Hepatocyte (in vitro differentiated cells): ENCODE measurements at regions not wholly inside any gene's neighbourhood (a gene's known extent, or its start where the extent isn't known, plus 50 kb on each side); places are given as distances from the start of the nearest gene placed in this dataset.

Source experiments
- DNase-seq: peaks from one replicate; pipeline ENCODE4 v3.0.0-alpha.2; 2016; ENCODE audit warnings: low spot score
- H2AFZ ChIP-seq: fragments of 200-600 bp; sonication (generic); 2 replicates; pipeline ENCODE4 v1.6.0; 2016; ENCODE audit warnings: antibody characterized with exemption, mild to moderate bottlenecking
- H3K27ac ChIP-seq: fragments of 200-600 bp; sonication (generic); 2 replicates; pipeline ENCODE4 v1.5.1; 2016; ENCODE audit warnings: mild to moderate bottlenecking
- H3K27me3 ChIP-seq: fragments of 200-600 bp; sonication (generic); 2 replicates; pipeline ENCODE4 v1.6.1; 2016
- H3K36me3 ChIP-seq: fragments of 200-600 bp; sonication (generic); replicated peaks from 2 replicates; pipeline ENCODE4 v1.5.1; 2016; ENCODE audit warnings: low read depth; ENCODE audit not compliant: insufficient read depth
- H3K4me1 ChIP-seq: fragments of 200-600 bp; sonication (generic); 2 replicates; pipeline ENCODE4 v1.5.1; 2016; ENCODE audit warnings: mild to moderate bottlenecking, moderate library complexity; ENCODE audit not compliant: insufficient read depth
- H3K4me2 ChIP-seq: fragments of 200-600 bp; sonication (generic); 2 replicates; pipeline ENCODE4 v1.6.0; 2016
- H3K4me3 ChIP-seq: fragments of 200-600 bp; sonication (generic); 2 replicates; pipeline ENCODE4 v1.5.1; 2016; ENCODE audit warnings: mild to moderate bottlenecking
- H3K79me2 ChIP-seq: fragments of 200-600 bp; sonication (generic); 2 replicates; pipeline ENCODE4 v1.6.0; 2017; ENCODE audit warnings: mild to moderate bottlenecking
- H3K9me2 ChIP-seq: fragments of 200-600 bp; sonication (generic); replicated peaks from 2 replicates; pipeline ENCODE4 v1.6.0; 2017; ENCODE audit warnings: mild to moderate bottlenecking; ENCODE audit not compliant: insufficient read depth
- H3K9me3 ChIP-seq: fragments of 200-600 bp; sonication (generic); 2 replicates; pipeline ENCODE4 v1.5.1; 2016; ENCODE audit warnings: low read depth, mild to moderate bottlenecking
- H4K20me1 ChIP-seq: fragments of 200-600 bp; sonication (generic); 2 replicates; pipeline ENCODE4 v1.6.0; 2016; ENCODE audit warnings: mild to moderate bottlenecking; ENCODE audit not compliant: insufficient read depth, poor library complexity, severe bottlenecking
- CTCF ChIP-seq: fragments of 200-600 bp; sonication (generic); IDR thresholded peaks from 2 replicates; pipeline ENCODE4 v1.5.1; 2016; ENCODE audit warnings: antibody characterized with exemption, mild to moderate bottlenecking; ENCODE audit not compliant: poor library complexity
- EZH2 ChIP-seq: fragments of 200-600 bp; sonication (generic); IDR thresholded peaks from 2 replicates; pipeline ENCODE4 v1.6.1; 2016; ENCODE audit warnings: antibody characterized with exemption, mild to moderate bottlenecking, borderline replicate concordance
- EZH2phosphoT487 ChIP-seq: fragments of 200-600 bp; sonication (generic); IDR thresholded peaks from one replicate; pipeline ENCODE4 v1.6.1; 2018; ENCODE audit warnings: antibody characterized with exemption, mild to moderate bottlenecking, low read depth, moderate library complexity; ENCODE audit not compliant: unreplicated experiment, severe bottlenecking
- WGBS: methylation state at CpG from one replicate; pipeline ENCODE4 v1.1.6; 2016; ENCODE audit warnings: low lambda C conversion rate; ENCODE audit errors: missing lambda C conversion rate; 5-methylcytosine and 5-hydroxymethylcytosine counted together

DNA sequence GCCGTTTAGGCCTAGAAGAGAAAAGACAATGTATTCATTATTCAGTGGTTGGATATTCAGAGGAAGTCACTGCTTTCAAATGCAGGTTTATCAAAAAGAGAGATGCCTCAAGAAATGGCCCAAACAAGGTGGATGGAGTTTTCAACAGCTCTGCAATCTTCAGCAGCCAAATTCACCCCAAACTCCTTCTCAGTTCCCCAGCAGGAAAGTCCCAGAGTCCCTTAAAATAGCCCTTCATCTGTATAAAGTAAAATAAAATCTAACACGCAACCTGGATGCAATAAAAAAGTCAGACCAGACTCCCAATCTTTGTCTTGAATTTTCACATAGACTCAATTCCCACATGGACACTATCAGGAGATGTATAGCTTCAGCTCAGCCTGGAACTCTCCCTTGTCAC lies 101.6 kb upstream of the SPATA12 start:
- WGBS = 82% methylated on average over 2 of the region's 2 CpGs
- H3K9me3 ChIP-seq = no peaks in the 10 kb centered on the region
- no peak for TF ChIP-seq EZH2
- TF ChIP-seq CTCF = no peak
- no peak for TF ChIP-seq EZH2phosphoT487
- DNase-seq = no peak
- H3K27ac ChIP-seq = no peak overlapping the region
- H4K20me1 ChIP-seq = no peaks in the 10 kb centered on the region
- no peaks in the 10 kb centered on the region for H3K9me2 ChIP-seq
- no peaks in the 10 kb centered on the region for H3K36me3 ChIP-seq
- H3K79me2 ChIP-seq = no peaks in the 10 kb centered on the region
- no peak overlapping the region for H3K4me3 ChIP-seq
- no peak overlapping the region for H3K4me2 ChIP-seq
- H2AFZ ChIP-seq = no peak overlapping the region
- no peaks in the 10 kb centered on the region for H3K27me3 ChIP-seq
- no peaks in the 10 kb centered on the region for H3K4me1 ChIP-seq

GRCh38 chr3:56957522-56957921 lies 102.9 kb upstream of the SPATA12 start:
- no peaks in the 10 kb centered on the region for H3K4me1 ChIP-seq
- H3K9me2 ChIP-seq = no peaks in the 10 kb centered on the region
- DNase-seq = no peak
- no peaks in the 10 kb centered on the region for H3K36me3 ChIP-seq
- 90% methylated on average over 2 of the region's 2 CpGs for WGBS
- H3K9me3 ChIP-seq = no peaks in the 10 kb centered on the region
- TF ChIP-seq EZH2phosphoT487 (no peak), CTCF (no peak), EZH2 (no peak)
- H3K27me3 ChIP-seq = no peaks in the 10 kb centered on the region
- H3K4me2 ChIP-seq = no peak overlapping the region
- no peak overlapping the region for H2AFZ ChIP-seq
- H3K79me2 ChIP-seq = no peaks in the 10 kb centered on the region
- H3K4me3 ChIP-seq = no peak overlapping the region
- H3K27ac ChIP-seq = no peak overlapping the region
- no peaks in the 10 kb centered on the region for H4K20me1 ChIP-seq

DNA sequence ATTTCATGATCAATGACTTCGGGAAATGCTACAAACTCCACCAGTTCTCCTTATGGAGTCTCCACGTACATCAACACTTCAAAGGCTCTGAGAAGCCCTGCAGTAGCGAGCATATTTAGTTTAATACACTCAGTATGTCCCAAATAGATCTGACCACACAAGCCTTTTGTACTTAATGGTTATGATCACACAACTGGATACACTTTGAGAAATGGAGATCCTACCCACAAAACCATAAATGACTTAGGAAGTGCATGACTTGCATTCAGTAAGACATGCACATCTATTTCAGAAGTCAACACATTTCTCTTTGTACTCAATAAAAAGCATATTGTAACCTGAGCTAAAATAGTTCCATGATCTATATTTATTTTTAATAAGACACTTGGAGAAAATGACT lies 103.6 kb upstream of the SPATA12 start:
- H3K4me3 ChIP-seq = no peak overlapping the region
- no peaks in the 10 kb centered on the region for H3K4me1 ChIP-seq
- no peaks in the 10 kb centered on the region for H3K9me2 ChIP-seq
- no peak overlapping the region for H3K27ac ChIP-seq
- no peaks in the 10 kb centered on the region for H4K20me1 ChIP-seq
- no peaks in the 10 kb centered on the region for H3K27me3 ChIP-seq
- TF ChIP-seq EZH2phosphoT487 = no peak
- no peak for TF ChIP-seq CTCF
- no peak for TF ChIP-seq EZH2
- DNase-seq = no peak
- H3K36me3 ChIP-seq = no peaks in the 10 kb centered on the region
- no peaks in the 10 kb centered on the region for H3K79me2 ChIP-seq
- WGBS = 99% methylated on average over 3 of the region's 3 CpGs
- no peak overlapping the region for H2AFZ ChIP-seq
- H3K9me3 ChIP-seq = no peaks in the 10 kb centered on the region
- no peak overlapping the region for H3K4me2 ChIP-seq

DNA sequence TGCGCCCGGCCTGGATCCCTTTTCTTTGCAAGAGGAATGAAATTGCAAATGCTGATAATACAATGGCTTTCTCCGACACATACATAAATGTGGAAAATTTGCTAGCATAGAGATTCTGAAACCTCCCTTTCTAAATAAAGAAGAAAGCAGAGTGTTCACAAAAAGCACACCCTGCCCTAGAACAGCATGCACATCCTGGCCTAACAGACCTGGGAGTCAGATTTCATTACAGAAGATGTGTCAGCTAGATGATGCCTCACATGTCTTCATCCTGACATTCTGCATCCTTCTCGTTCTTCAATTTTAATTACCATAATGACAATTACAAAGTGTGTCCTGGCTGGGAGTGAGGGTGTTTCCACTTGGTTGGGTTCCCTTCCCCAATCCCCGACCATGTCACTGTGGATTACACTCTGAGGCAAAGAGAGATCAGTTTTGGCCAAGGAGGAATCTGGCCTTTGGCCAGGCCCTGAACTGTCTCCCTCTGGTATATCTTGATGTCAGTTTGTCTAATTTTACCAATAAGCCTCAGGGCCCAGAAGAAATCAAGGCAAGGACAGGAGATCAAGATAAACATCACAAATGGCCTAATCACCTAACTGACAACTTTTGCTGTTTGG lies 104.9 kb upstream of the SPATA12 start:
- Histone ChIP-seq H3K36me3 (no peaks in the 10 kb centered on the region), H3K79me2 (no peaks in the 10 kb centered on the region), H3K27ac (no peak overlapping the region), H3K4me3 (no peak overlapping the region), H2AFZ (no peak overlapping the region), H3K27me3 (no peaks in the 10 kb centered on the region), H3K9me2 (no peaks in the 10 kb centered on the region), H3K4me1 (no peaks in the 10 kb centered on the region), H3K4me2 (no peak overlapping the region), H3K9me3 (no peaks in the 10 kb centered on the region), H4K20me1 (no peaks in the 10 kb centered on the region)
- WGBS = 86% methylated on average over 5 of the region's 5 CpGs
- TF ChIP-seq EZH2phosphoT487 (no peak), EZH2 (no peak), CTCF (no peak)
- DNase-seq = no peak
